T47D (cell line): ENCODE measurements at regions not wholly inside any gene's neighbourhood (a gene's known extent, or its start where the extent isn't known, plus 50 kb on each side); places are given as distances from the start of the nearest gene placed in this dataset.
"Not testable (repeated sequence)": the region's sequence is repeated elsewhere in the genome, so short reads cannot be mapped to it uniquely, and the experiment has no call there.

Source experiments
- DNase-seq, 2 experiments: peaks; one replicate each; pipeline versions ENCODE4 v3.0.0 to v3.0.0-alpha.2; 2011 to 2012; ENCODE audit warnings: low read depth in 1 of 2, low spot score in 1 of 2
- JUND ChIP-seq: IDR thresholded peaks from 2 replicates; pipeline ENCODE4 v1.6.1; 2012; ENCODE audit warnings: low read depth
- in situ Hi-C: cut with HindIII; loops from 2 replicates; pipeline ENCODE4 v1.10.0; 2016; ENCODE audit warnings: low sequenced_read_pairs, low pct_unique_long_range_greater_than_20kb

DNA sequence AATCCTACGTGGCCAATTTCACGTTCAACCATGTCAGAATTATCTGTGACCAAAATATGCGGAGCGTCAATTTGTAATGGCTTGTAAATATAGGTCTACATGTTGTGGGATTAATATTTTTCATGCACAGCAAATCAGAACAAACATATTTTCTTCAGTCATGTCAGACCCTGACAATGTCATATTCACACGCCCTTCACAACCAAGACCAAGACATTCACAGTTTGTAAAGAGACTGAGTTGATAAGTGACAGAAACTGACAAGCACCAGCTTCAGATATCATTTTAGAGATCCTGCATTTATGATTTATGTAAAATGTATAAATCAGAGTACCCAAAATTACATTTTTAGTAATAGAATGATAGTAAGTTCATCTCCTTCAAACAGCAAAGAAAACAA, 57.3 kb upstream of the NOVA1 start:
- in situ Hi-C loops, result no loop called here
- DNase-seq, result no peak
- no peak for TF ChIP-seq JUND

DNA sequence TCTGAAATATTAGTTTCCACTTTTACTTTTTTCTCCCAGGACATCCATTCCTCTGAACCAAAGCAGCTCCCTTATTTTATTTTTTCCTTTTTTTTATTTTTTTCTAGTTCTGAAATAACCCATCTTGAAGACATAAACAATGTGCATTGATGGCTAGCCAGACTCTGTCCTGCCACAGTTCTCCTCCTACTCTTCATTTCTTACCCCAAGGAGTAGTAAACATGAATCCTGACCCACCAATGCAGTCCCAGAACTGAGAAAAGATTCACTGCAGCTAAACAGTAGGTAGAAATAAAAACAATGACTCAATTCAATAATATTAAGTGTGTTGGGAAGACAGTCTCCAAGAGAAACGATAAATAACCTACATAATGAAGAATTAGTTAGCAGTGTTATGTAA, 65.7 kb upstream of the NOVA1 start:
- in situ Hi-C loops, result no loop called here
- TF ChIP-seq JUND, result no peak
- no peak for DNase-seq

DNA sequence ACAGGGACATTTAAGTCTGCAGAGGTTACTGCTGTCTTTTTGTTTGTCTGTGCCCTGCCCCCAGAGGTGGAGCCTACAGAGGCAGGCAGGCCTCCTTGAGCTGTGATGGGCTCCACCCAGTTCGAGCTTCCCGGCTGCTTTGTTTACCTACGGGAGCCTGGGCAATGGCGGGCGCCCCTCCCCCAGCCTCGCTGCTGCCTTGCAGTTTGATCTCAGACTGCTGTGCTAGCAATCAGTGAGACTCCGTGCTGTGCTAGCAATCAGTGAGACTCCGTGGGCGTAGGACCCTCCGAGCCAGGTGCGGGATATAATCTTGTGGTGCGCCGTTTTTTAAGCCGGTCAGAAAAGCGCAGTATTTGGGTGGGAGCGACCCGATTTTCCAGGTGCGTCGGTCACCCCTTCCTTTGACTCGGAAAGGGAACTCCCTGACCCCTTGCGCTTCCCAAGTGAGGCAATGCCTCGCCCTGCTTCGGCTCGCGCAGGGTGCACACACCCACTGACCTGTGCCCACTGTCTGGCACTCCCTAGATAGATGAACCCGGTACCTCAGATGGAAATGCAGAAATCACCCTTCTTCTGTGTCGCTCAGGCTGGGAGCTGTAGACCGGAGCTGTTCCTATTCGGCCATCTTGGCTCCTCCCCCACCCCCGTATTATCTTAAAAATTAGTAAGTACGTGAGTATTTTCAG, 81.0 kb upstream of the NOVA1 start:
- in situ Hi-C loops, DNase-seq: not testable (repeated sequence)

DNA sequence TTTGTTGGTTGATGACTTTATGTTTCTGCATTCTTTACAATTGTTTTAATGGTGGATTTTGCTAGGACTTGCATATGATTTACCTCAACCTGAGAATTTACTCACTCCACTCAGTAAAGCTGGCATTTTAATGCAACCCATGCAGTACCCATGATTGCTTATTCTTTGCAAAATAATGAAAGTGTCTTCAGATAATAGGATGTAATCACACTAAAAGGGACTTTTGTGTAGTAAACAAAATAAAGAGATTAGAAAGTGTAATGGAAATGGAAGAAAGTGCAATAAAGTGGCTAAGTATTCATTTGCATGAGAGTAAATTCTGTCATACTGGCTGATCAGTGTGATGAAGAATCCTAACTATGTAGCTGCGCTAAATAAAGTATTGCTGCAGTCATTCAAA, 87.6 kb upstream of the NOVA1 start:
- DNase-seq, result no peak
- no peak for TF ChIP-seq JUND
- in situ Hi-C loops, result no loop called here

GRCh38 chr14:26687301-26687837, 89.5 kb upstream of the NOVA1 start:
- DNase-seq, result no peak
- TF ChIP-seq JUND, result no peak
- in situ Hi-C loops, result no loop called here

- DNase-seq, result no peak
- TF ChIP-seq JUND, result no peak
- in situ Hi-C loops, result no loop called here
Observed at GRCh38 chr14:26694521-26694920, 96.7 kb upstream of the NOVA1 start.

DNA sequence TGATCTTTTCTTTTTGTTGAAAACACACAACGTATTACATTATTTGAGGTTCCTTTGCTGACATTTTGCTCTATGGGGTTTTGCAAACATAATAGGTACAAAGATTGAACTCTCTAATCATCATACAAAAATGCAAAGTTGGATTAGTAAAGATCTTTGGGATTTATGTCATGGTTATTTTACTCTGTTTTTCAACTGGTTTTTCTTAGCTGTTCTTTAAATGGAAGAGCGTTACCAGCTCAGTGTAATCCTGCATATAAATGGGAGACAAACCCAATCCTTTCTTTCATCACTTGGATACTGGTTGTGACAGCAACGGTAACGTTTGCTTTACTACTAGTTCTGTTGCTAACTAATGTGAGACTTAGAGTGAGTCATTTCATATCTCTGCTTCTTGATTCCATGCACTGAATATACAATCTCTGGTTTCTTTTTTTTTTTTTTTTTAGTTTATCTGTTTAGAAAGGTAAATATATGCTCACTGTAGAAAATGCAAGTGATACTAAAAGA, 104.9 kb upstream of the NOVA1 start:
- in situ Hi-C loops, result no loop called here
- TF ChIP-seq JUND, result no peak

DNA sequence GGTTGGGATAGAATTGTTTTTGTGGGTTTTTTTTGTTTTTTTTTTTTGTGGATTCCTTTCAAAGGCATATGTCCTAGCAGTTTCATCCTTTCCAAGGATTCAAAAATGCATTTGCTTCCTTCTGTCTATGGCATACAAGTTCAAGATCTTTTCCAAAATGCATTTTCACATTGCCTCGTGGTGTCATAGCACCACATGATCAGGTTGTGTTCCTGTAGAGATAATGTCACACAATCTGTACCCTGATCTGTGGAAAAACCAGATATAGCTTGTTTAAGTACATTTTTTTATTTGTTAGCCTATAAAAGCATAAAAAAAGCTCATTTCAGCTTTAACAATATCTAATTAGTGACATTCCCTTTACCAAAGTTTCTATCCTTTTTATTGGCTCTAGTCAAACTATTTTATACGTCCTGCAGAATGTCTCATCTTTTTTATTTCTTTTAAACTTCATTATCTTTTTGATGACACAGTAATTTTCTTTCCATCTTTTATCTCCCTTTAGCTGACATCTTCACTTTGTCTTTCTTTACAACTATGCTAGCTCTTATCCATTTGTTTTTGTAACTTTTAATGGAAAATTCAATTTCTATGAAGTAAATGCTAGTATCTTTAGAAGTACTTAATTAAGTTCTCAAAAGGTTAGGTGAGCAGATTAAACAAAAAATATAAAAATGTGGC, 106.0 kb upstream of the NOVA1 start:
- in situ Hi-C loops, result no loop called here
- TF ChIP-seq JUND, result no peak
- DNase-seq, result no peak

More for the DNA sequence above, 104.9 kb upstream of the NOVA1 start:
- DNase-seq, result no peak

GRCh38 chr14:26707234-26707633, 109.4 kb upstream of the NOVA1 start:
- in situ Hi-C loops, result no loop called here
- DNase-seq, result no peak
- no peak for TF ChIP-seq JUND

GRCh38 chr14:26709019-26709418, 111.2 kb upstream of the NOVA1 start:
- no peak for DNase-seq
- in situ Hi-C loops, result no loop called here

DNA sequence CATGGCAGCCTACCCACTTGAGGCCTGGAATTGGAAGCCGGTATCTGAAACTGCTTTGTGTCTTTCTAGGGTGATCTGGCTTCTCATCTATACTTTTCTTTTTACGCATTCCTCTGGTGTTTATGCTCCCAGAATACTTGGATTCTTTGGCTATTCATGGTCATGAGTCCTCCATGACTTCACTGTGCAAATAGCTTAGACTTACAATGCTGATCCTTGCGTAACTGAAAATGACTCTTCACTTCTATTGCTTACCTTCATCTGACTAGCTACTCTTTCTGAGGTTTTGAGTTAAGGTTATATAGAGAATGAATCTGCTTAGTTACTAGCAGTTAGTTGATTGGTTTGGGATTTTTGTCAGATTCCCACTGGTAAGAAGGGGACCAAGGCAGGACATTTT, 121.7 kb upstream of the NOVA1 start:
- in situ Hi-C loops, result no loop called here
- TF ChIP-seq JUND, result no peak
- DNase-seq, result peak in 1 of 2 experiments; percentile 25

More at GRCh38 chr14:26709019-26709418, 111.2 kb upstream of the NOVA1 start:
- TF ChIP-seq JUND, result no peak

- TF ChIP-seq JUND, result no peak
- in situ Hi-C loops, result no loop called here
- no peak for DNase-seq
Observed at GRCh38 chr14:26722258-26722657, 124.4 kb upstream of the NOVA1 start.

DNA sequence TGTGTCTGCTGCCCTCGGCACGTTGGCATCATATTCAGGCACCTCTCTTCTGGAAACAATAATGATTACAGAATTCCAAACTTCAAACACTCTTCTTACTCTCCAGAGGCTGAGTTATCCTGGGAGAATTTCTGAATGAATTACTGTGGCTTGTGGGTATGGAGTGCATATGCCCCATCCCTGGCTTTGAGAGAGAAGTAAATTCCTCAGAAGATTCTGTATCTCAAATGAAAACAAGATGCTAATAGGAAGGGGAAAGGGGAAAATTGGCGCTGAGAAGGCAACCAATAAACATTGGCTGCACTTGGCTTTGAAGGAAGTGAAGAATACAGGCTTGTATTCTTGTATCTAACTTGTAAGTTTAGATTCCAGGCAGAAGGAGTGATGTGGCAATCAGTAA, 132.0 kb upstream of the NOVA1 start:
- no peak for TF ChIP-seq JUND
- no peak for DNase-seq
- in situ Hi-C loops, result no loop called here
